ENCODE measurements at regions not wholly inside any gene's neighbourhood (a gene's known extent, or its start where the extent isn't known, plus 50 kb on each side); places are given as distances from the start of the nearest gene placed in this dataset.

DNA sequence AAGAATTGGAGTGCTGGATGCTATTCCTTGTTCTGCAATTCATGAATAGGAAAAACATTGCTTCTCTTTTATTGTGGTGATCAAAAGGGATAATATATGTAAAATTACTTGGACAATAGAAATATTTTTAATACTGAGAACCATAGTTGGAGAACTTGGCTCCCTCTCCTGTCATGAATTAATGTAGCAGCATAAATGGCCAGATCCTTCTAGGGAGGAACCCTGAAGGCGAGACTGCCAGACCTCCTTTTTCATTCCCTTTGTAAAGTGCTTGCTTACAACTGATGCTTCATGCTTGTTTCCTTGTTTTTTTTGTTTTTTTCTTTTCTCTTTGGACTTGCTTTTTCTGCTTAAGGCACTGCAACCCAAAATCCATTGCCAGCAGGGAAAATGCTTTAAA lies 233.6 kb downstream of the SH2D4B start:
- Histone ChIP-seq H3K27me3 (no peaks in the 10 kb centered on the region), H3K4me1 (no peaks in the 10 kb centered on the region), H3K4me3 (no peak overlapping the region), H3K27ac (replicated peaks in 1 of 4) (no peak overlapping the region), H3K9me3 (no peaks in the 10 kb centered on the region), H3K36me3 (no peaks in the 10 kb centered on the region)
- intact Hi-C loops (cut with DNase I) = no loop called here
- WGBS = 54% methylated on average over 1 of the region's 1 CpG
- DNase-seq (ENCODE audit: extremely low spot score) = no peak
- TF ChIP-seq POLR2A (IDR thresholded peaks at IDR 0.05; ENCODE audit: low read depth) = no peak

DNA sequence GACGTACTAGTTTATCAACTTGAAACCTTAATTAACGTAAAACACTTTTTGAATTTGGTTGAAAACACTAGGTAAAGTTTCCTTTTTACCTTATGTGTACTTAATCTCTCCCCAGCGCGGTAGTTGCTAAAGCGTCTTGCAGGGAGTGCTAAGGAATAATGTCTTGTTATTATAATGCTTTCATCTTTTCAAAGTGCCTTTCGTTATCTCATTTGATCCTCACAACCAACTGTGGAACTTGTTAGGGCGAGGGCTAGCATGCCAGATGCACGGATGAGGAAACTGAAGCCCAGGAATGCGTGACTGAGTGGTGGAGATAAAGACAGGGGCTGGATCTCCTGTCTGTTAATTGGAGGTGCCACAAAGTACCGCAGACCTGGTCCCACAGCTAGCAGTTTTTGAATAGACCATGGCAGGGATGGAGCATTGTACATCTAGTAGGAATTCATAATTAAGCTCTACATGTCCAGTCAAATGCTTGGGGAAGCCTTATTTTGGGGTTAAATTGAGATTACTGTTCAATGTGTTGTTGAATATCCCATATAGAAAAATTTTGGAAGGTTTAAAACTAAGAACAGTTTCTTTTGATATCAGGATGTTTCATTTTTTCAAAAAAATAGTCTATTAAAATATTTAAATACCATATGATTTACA lies 234.3 kb downstream of the SH2D4B start:
- DNase-seq (ENCODE audit: extremely low spot score) = no peak
- 76% methylated on average over 10 of the region's 10 CpGs for WGBS
- Histone ChIP-seq H3K4me3 (no peak overlapping the region), H3K9me3 (no peaks in the 10 kb centered on the region), H3K36me3 (no peaks in the 10 kb centered on the region), H3K27me3 (no peaks in the 10 kb centered on the region), H3K27ac (replicated peaks in 1 of 4) (no peak overlapping the region), H3K4me1 (no peaks in the 10 kb centered on the region)
- intact Hi-C loops (cut with DNase I) = no loop called here
- no peak for TF ChIP-seq POLR2AphosphoS5 (IDR thresholded peaks at IDR 0.05)
- TF ChIP-seq POLR2A (IDR thresholded peaks at IDR 0.05; ENCODE audit: low read depth) = no peak
- no peak for TF ChIP-seq CTCF (IDR thresholded peaks at IDR 0.05)
- no peak for TF ChIP-seq EP300 (IDR thresholded peaks at IDR 0.05)

GRCh38 chr10:80772596-80772995 lies 234.9 kb downstream of the SH2D4B start:
- H3K4me1 ChIP-seq = no peaks in the 10 kb centered on the region
- no peak for TF ChIP-seq POLR2AphosphoS5 (IDR thresholded peaks at IDR 0.05)
- WGBS = 88% methylated on average over 3 of the region's 3 CpGs
- H3K36me3 ChIP-seq = no peaks in the 10 kb centered on the region
- DNase-seq (ENCODE audit: extremely low spot score) = no peak
- no peak overlapping the region for H3K4me3 ChIP-seq
- H3K27ac ChIP-seq (replicated peaks in 1 of 4) = no peak overlapping the region
- H3K27me3 ChIP-seq = no peaks in the 10 kb centered on the region
- intact Hi-C loops (cut with DNase I) = no loop called here
- no peaks in the 10 kb centered on the region for H3K9me3 ChIP-seq

GRCh38 chr10:80784695-80785094 lies 247.0 kb downstream of the SH2D4B start:
- intact Hi-C loops (cut with DNase I) = no loop called here
- no peak overlapping the region for H3K27ac ChIP-seq (replicated peaks in 1 of 4)
- H3K27me3 ChIP-seq = no peaks in the 10 kb centered on the region
- no peak for TF ChIP-seq POLR2AphosphoS5 (IDR thresholded peaks at IDR 0.05)
- no peak for TF ChIP-seq CTCF (IDR thresholded peaks at IDR 0.05)
- no peak for TF ChIP-seq POLR2A (IDR thresholded peaks at IDR 0.05; ENCODE audit: low read depth)
- TF ChIP-seq EP300 (IDR thresholded peaks at IDR 0.05) = no peak
- no peaks in the 10 kb centered on the region for H3K9me3 ChIP-seq
- no peaks in the 10 kb centered on the region for H3K4me1 ChIP-seq
- 95% methylated on average over 2 of the region's 2 CpGs for WGBS
- no peak for DNase-seq (ENCODE audit: extremely low spot score)
- no peak overlapping the region for H3K4me3 ChIP-seq
- H3K36me3 ChIP-seq = no peaks in the 10 kb centered on the region

- H3K9me3 ChIP-seq = no peaks in the 10 kb centered on the region
- H3K4me1 ChIP-seq = no peaks in the 10 kb centered on the region
- H3K27me3 ChIP-seq = no peaks in the 10 kb centered on the region
- intact Hi-C loops (cut with DNase I) = no loop called here
- no peaks in the 10 kb centered on the region for H3K36me3 ChIP-seq
- H3K27ac ChIP-seq (replicated peaks in 1 of 4) = no peak overlapping the region
- 89% methylated on average over 1 of the region's 1 CpG for WGBS
- DNase-seq (ENCODE audit: extremely low spot score) = no peak
- TF ChIP-seq POLR2A (IDR thresholded peaks at IDR 0.05; ENCODE audit: low read depth) (no peak), CTCF (IDR thresholded peaks at IDR 0.05) (no peak), EP300 (IDR thresholded peaks at IDR 0.05) (no peak), POLR2AphosphoS5 (IDR thresholded peaks at IDR 0.05) (no peak)
- no peak overlapping the region for H3K4me3 ChIP-seq
Observed at GRCh38 chr10:80786322-80786721, 248.6 kb downstream of the SH2D4B start.

- TF ChIP-seq EP300 (IDR thresholded peaks at IDR 0.05) = no peak
- TF ChIP-seq CTCF (IDR thresholded peaks at IDR 0.05) = no peak
- TF ChIP-seq POLR2A (IDR thresholded peaks at IDR 0.05; ENCODE audit: low read depth) = no peak
- no peak for TF ChIP-seq POLR2AphosphoS5 (IDR thresholded peaks at IDR 0.05)
- intact Hi-C loops (cut with DNase I) = no loop called here
- H3K36me3 ChIP-seq = no peaks in the 10 kb centered on the region
- H3K27ac ChIP-seq (replicated peaks in 1 of 4) = no peak overlapping the region
- no peaks in the 10 kb centered on the region for H3K9me3 ChIP-seq
- H3K27me3 ChIP-seq = no peaks in the 10 kb centered on the region
- H3K4me1 ChIP-seq = no peaks in the 10 kb centered on the region
- H3K4me3 ChIP-seq = no peak overlapping the region
- 93% methylated on average over 3 of the region's 3 CpGs for WGBS
- no peak for DNase-seq (ENCODE audit: extremely low spot score)
Observed at GRCh38 chr10:80787952-80788351, 250.2 kb downstream of the SH2D4B start.

All from esophagus muscularis mucosa (tissue), 4 donors.